Sigmoid colon (tissue), 4 donors: ENCODE measurements at regions not wholly inside any gene's neighbourhood (a gene's known extent, or its start where the extent isn't known, plus 50 kb on each side); places are given as distances from the start of the nearest gene placed in this dataset.

Experiments
- POLR2A ChIP-seq, 2 donors: fragments of 450-650 bp; IDR thresholded peaks; one replicate each; pipeline ENCODE4 v1.6.1; 2016; ENCODE audit warnings: antibody characterized with exemption in 2 of 2, mild to moderate bottlenecking in 2 of 2, moderate library complexity in 2 of 2
- POLR2AphosphoS5 ChIP-seq, 4 donors: sonication (generic); formaldehyde crosslinking; IDR thresholded peaks; one replicate each; pipeline ENCODE4 v1.6.1; 2017; ENCODE audit warnings: antibody characterized with exemption in 4 of 4
- TF ChIP-seq, protein P1 (sequence below), 4 experiments: fragments of 450-650 bp in 3 of 4; fragments of 200-600 bp in 1 of 4; IDR thresholded peaks; one replicate each; pipeline ENCODE4 v1.5.1; 2016 to 2019; ENCODE audit warnings: antibody characterized with exemption in 4 of 4, mild to moderate bottlenecking in 3 of 4, moderate library complexity in 2 of 4

- TF ChIP-seq, protein P1, sequence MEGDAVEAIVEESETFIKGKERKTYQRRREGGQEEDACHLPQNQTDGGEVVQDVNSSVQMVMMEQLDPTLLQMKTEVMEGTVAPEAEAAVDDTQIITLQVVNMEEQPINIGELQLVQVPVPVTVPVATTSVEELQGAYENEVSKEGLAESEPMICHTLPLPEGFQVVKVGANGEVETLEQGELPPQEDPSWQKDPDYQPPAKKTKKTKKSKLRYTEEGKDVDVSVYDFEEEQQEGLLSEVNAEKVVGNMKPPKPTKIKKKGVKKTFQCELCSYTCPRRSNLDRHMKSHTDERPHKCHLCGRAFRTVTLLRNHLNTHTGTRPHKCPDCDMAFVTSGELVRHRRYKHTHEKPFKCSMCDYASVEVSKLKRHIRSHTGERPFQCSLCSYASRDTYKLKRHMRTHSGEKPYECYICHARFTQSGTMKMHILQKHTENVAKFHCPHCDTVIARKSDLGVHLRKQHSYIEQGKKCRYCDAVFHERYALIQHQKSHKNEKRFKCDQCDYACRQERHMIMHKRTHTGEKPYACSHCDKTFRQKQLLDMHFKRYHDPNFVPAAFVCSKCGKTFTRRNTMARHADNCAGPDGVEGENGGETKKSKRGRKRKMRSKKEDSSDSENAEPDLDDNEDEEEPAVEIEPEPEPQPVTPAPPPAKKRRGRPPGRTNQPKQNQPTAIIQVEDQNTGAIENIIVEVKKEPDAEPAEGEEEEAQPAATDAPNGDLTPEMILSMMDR (IDR thresholded peaks at IDR 0.05), result no peak
- no peak for TF ChIP-seq POLR2A (IDR thresholded peaks at IDR 0.05)
- no peak for TF ChIP-seq POLR2AphosphoS5 (IDR thresholded peaks at IDR 0.05)
Measured at GRCh38 chr1:50322579-50322978, 100.7 kb downstream of the DMRTA2 start.
